K562 (cell line): ENCODE measurements at regions not wholly inside any gene's neighbourhood (a gene's known extent, or its start where the extent isn't known, plus 50 kb on each side); places are given as distances from the start of the nearest gene placed in this dataset.

ENCODE experiments used
- ATAC-seq: fragments of 200-7000 bp; cut with Tn5 transposase; 3 replicates; pipeline ENCODE4 v1.9.1; 2020; ENCODE audit warnings: moderate library complexity
- BruUV-seq: library from RNA; stranded (reverse); fragments of 400-500 nt; replicated peaks from 2 replicates; lab custom pipeline; 2021; lab: Mats Ljungman, UMichigan
- CTCF ChIA-PET: fragments of 300-600 bp; formaldehyde crosslinking; extraction: SDS; loops from one replicate; lab custom pipeline; 2021; ENCODE audit warnings: low intra/inter-chr PET ratio; lab: Yijun Ruan, JAX
- POLR2A ChIA-PET: fragments of 300-600, 350-650 bp; sonication (Branson Sonifier 250); formaldehyde crosslinking; extraction: SDS; loops from one replicate; lab custom pipeline; 2021; ENCODE audit warnings: antibody characterized with exemption, inconsistent platforms; lab: Yijun Ruan, JAX
- DNase-seq, 4 experiments: peaks; one replicate each; pipeline versions ENCODE4 v3.0.0 to v3.0.0-alpha.2; 2011 to 2018; ENCODE audit warnings: low spot score in 3 of 4, mixed read lengths in 3 of 4; ENCODE audit errors: extremely low read depth in 1 of 4
- FAIRE-seq: peaks from 2 replicates; lab custom pipeline; 2011; peaks lifted over from hg19 to GRCh38; lab: Jason Lieb, UNC
- H2AFZ ChIP-seq: 2 replicates; pipeline ENCODE4 v1.6.0; 2011; ENCODE audit warnings: low read depth, low read length, control low read depth, inconsistent platforms
- H3K27ac ChIP-seq: fragments of 200-600 bp; 3 replicates; pipeline ENCODE4 v1.8.0; 2011; ENCODE audit warnings: low read depth, mild to moderate bottlenecking, control low read depth, inconsistent platforms, low read length, moderate library complexity, mixed read lengths; ENCODE audit errors: extremely low read depth
- H3K27me3 ChIP-seq, 2 experiments: fragments of 300-600 bp in 1 of 2; 2 replicates in 1 of 2; 3 replicates in 1 of 2; pipeline versions ENCODE4 v1.6.0 to v1.8.0; 2011; ENCODE audit warnings: inconsistent platforms in 2 of 2, low read length in 2 of 2, mild to moderate bottlenecking in 1 of 2, mixed read lengths in 1 of 2, moderate library complexity in 1 of 2; ENCODE audit not compliant: control insufficient read depth in 2 of 2, insufficient read depth in 2 of 2
- H3K36me3 ChIP-seq: fragments of 300-600 bp; 3 replicates; pipeline ENCODE4 v1.8.0; 2011; ENCODE audit warnings: mild to moderate bottlenecking, low read length, inconsistent platforms; ENCODE audit not compliant: control insufficient read depth, insufficient read depth
- H3K4me1 ChIP-seq, 2 experiments: fragments of 200-600 bp in 1 of 2; replicated peaks in 1 of 2; 2 replicates in 1 of 2; 3 replicates in 1 of 2; pipeline versions ENCODE4 v1.5.1 to v1.8.0; 2011; ENCODE audit warnings: inconsistent platforms in 2 of 2, low read length in 2 of 2, mild to moderate bottlenecking in 1 of 2, mixed read lengths in 1 of 2, moderate library complexity in 1 of 2; ENCODE audit not compliant: control insufficient read depth in 2 of 2, insufficient read depth in 2 of 2
- H3K4me2 ChIP-seq: 2 replicates; pipeline ENCODE4 v1.6.1; 2011; ENCODE audit warnings: low read length, control low read depth, inconsistent platforms, mixed read lengths; ENCODE audit not compliant: insufficient read depth
- H3K4me3 ChIP-seq: fragments of 200-600 bp; sonication (generic), shearing (Covaris generic); 2 replicates; pipeline ENCODE4 v1.5.1; 2016; ENCODE audit warnings: control low read depth, inconsistent platforms
- H3K79me2 ChIP-seq: fragments of 200-600 bp; 3 replicates; pipeline ENCODE4 v1.8.0; 2011; ENCODE audit warnings: low read length, inconsistent platforms; ENCODE audit not compliant: control insufficient read depth, insufficient read depth
- H3K9ac ChIP-seq, 2 experiments: 2 replicates each; pipeline versions ENCODE4 v1.6.0 to v1.6.1; 2011; ENCODE audit warnings: low read depth in 2 of 2, low read length in 2 of 2, control low read depth in 1 of 2, inconsistent platforms in 1 of 2, mild to moderate bottlenecking in 1 of 2, mixed read lengths in 1 of 2; ENCODE audit not compliant: insufficient read depth in 1 of 2
- H3K9me1 ChIP-seq: one replicate; pipeline ENCODE4 v1.6.0; 2011; ENCODE audit warnings: inconsistent platforms, mild to moderate bottlenecking, low read length, moderate library complexity; ENCODE audit not compliant: control insufficient read depth, insufficient read depth
- H3K9me3 ChIP-seq: replicated peaks from 2 replicates; pipeline ENCODE4 v1.5.1; 2011; ENCODE audit warnings: low read depth, low read length, inconsistent platforms; ENCODE audit not compliant: control insufficient read depth, insufficient read depth
- H4K20me1 ChIP-seq: replicated peaks from 2 replicates; pipeline ENCODE4 v1.6.1; 2011; ENCODE audit warnings: low read length, inconsistent platforms, mixed read lengths; ENCODE audit not compliant: control insufficient read depth, insufficient read depth
- NFIC ChIP-seq: fragments of 450-650 bp; IDR thresholded peaks from 2 replicates; pipeline ENCODE4 v1.6.1; 2017; ENCODE audit warnings: mild to moderate bottlenecking, inconsistent platforms
- ZNF146 ChIP-seq: IDR thresholded peaks from one replicate; pipeline ENCODE4 v1.6.1; 2018; ENCODE audit warnings: missing compliant biosample characterization; ENCODE audit not compliant: unreplicated experiment
- ZNF24 ChIP-seq: fragments of 450-650 bp; IDR thresholded peaks from 2 replicates; pipeline ENCODE4 v1.6.1; 2016
- whole genome bisulfite sequencing: fragments of 100-300 bp; shearing (Covaris generic); methylation state at CpG from one replicate; pipeline ENCODE4 v1.1.6; 2016; ENCODE audit warnings: low coverage, mixed read lengths; ENCODE audit not compliant: insufficient coverage; ENCODE audit errors: missing lambda C conversion rate; 5-methylcytosine and 5-hydroxymethylcytosine counted together
- in situ Hi-C: fragments of 300-500 bp; cut with MboI; formaldehyde crosslinking; loops from 4 replicates; pipeline ENCODE4 v1.15.0; 2018; ENCODE audit warnings: inconsistent platforms, mixed read lengths
- intact Hi-C: fragments of 100-400 bp; cut with micrococcal nuclease; formaldehyde crosslinking; loops from 2 replicates; pipeline ENCODE4 v1.14.2; 2022
- TF ChIP-seq, protein P1 (sequence below): fragments of 250-450 bp; sonication (Bioruptor Pico); IDR thresholded peaks from 2 replicates; pipeline ENCODE4 v1.4.0; 2020; ENCODE audit warnings: mild to moderate bottlenecking, moderate library complexity, borderline replicate concordance
- TF ChIP-seq, protein P2 (sequence below): fragments of 250-450 bp; sonication (Bioruptor Pico); IDR thresholded peaks from 2 replicates; pipeline ENCODE4 v1.4.0; 2020

DNA sequence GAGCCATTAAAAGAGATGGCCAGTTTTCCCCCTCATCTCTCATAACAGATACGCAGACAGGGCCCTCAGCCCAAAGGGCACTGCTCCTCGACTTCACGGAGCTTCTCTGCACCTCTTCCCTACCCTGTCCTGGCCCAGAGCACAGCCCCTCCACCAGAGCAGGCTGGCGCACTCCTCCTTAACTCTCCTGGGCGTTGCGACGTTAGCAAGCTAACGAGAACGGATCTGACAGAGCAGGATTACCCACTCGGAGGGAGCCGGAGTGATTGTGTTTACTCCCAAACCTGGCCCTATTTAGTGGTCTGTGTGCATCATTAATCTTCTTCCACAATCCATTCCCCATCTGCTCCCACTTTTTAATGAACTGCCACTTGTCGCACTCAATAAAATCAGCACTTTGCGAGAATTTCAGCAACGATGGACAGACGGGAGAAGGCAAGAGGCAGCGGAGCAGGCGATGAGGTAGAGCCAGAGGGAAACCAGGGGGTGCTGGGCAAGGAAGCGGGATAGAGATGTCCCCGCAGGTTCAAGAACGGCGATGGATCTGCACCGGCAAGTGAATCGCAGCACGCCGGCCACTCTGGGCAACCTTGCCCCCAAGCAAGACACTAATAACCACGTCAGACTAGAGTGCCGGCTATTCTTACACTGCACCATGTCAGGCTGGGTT lies 159.4 kb downstream of the BUD13 start:
- in situ Hi-C loops, result no loop called here
- ATAC-seq, result no peak; the same call in 2 of the 3 replicates
- no peaks in the 10 kb centered on the region for H3K9me3 ChIP-seq
- no TSS peak for BruUV-seq
- TF ChIP-seq ZNF24, result no peak
- TF ChIP-seq, all 486 proteins: peak for 0
- no peaks in the 10 kb centered on the region for H3K9me1 ChIP-seq
- ChIA-PET POLR2A (interaction anchor here (0.6 kb wide), 1 partner anchor 544 kb away, joined by 3 read pairs; no protein-coding TSS in a partner anchor), CTCF (no interaction called here)
- no peaks in the 10 kb centered on the region for H3K36me3 ChIP-seq
- intact Hi-C loops, result no loop called here
- FAIRE-seq (no peak), DNase-seq (no peak)
- H3K27me3 ChIP-seq, result peaks cover 8 to 35% of the 10 kb centered on the region in 2 experiments; a peak in 3 of 5 replicates
- no peak overlapping the region for H3K4me3 ChIP-seq
- H4K20me1 ChIP-seq, result peaks cover 8% of the 10 kb centered on the region; the same call in 1 of the 2 replicates
- H3K4me1 ChIP-seq, result no peaks in the 10 kb centered on the region; a peak in 1 of 5 replicates
- under 1% methylated on average over 26 of the region's 27 CpGs for WGBS
- H2AFZ ChIP-seq, result no peak overlapping the region
- no peak overlapping the region for H3K9ac ChIP-seq
- no peaks in the 10 kb centered on the region for H3K79me2 ChIP-seq
- no peak overlapping the region for H3K27ac ChIP-seq
- H3K4me2 ChIP-seq, result no peak overlapping the region

DNA sequence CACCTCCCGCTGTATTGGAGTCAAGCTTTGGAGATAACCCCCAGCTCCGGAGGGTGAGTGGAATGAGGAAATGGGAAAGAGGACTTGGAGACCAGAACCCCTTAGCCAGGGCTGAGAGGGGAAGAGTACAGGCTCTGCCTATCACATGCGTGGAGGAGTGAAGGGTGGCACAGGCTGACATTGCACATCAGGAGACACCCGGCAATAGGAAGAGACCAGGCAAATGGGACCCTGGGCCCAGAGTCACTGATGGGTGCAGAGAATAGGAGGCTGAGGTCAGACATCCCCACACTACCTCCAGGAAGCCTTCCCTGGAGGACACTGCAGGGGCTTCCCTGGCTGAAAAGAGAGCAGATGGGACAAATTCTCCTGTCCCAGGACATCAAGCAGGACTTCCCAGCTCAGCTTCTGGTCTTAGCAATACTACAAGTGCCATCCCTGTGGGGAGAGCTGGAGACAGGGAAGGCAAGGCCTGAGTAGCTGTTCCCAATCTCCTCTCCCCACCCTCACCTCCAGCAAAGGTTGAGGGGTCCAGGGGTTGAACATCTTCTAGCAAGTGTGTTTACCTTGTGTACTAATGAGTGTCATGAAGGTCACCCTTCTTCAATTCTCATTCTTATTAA lies 160.7 kb downstream of the BUD13 start:
- ChIA-PET POLR2A (interaction anchor here (1.0 kb wide), 1 partner anchor 26 kb away, joined by 3 read pairs; no protein-coding TSS in a partner anchor), CTCF (no interaction called here)
- Histone ChIP-seq H3K27ac (no peak overlapping the region), H3K4me2 (no peak overlapping the region), H3K4me3 (no peak overlapping the region), H3K4me1 (no peaks in the 10 kb centered on the region; a peak in 1 of 5 replicates), H3K79me2 (no peaks in the 10 kb centered on the region), H4K20me1 (peaks cover 8% of the 10 kb centered on the region; the same call in 1 of the 2 replicates), H2AFZ (no peak overlapping the region), H3K9me3 (no peaks in the 10 kb centered on the region), H3K27me3 (peaks cover 8 to 35% of the 10 kb centered on the region in 2 experiments; a peak in 3 of 5 replicates), H3K36me3 (no peaks in the 10 kb centered on the region), H3K9me1 (no peaks in the 10 kb centered on the region), H3K9ac (no peak overlapping the region)
- BruUV-seq, result no TSS peak
- WGBS, result 2% methylated on average over 4 of the region's 4 CpGs
- DNase-seq, result no peak
- in situ Hi-C loops, result no loop called here
- intact Hi-C loops, result no loop called here
- FAIRE-seq, result no peak
- ATAC-seq, result no peak
- TF ChIP-seq ZNF146 (CRISPR knock-in tag) (no peak), NFIC (no peak)
- TF ChIP-seq, protein P1, sequence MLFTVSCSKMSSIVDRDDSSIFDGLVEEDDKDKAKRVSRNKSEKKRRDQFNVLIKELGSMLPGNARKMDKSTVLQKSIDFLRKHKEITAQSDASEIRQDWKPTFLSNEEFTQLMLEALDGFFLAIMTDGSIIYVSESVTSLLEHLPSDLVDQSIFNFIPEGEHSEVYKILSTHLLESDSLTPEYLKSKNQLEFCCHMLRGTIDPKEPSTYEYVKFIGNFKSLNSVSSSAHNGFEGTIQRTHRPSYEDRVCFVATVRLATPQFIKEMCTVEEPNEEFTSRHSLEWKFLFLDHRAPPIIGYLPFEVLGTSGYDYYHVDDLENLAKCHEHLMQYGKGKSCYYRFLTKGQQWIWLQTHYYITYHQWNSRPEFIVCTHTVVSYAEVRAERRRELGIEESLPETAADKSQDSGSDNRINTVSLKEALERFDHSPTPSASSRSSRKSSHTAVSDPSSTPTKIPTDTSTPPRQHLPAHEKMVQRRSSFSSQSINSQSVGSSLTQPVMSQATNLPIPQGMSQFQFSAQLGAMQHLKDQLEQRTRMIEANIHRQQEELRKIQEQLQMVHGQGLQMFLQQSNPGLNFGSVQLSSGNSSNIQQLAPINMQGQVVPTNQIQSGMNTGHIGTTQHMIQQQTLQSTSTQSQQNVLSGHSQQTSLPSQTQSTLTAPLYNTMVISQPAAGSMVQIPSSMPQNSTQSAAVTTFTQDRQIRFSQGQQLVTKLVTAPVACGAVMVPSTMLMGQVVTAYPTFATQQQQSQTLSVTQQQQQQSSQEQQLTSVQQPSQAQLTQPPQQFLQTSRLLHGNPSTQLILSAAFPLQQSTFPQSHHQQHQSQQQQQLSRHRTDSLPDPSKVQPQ, result no peak
- TF ChIP-seq, protein P2, sequence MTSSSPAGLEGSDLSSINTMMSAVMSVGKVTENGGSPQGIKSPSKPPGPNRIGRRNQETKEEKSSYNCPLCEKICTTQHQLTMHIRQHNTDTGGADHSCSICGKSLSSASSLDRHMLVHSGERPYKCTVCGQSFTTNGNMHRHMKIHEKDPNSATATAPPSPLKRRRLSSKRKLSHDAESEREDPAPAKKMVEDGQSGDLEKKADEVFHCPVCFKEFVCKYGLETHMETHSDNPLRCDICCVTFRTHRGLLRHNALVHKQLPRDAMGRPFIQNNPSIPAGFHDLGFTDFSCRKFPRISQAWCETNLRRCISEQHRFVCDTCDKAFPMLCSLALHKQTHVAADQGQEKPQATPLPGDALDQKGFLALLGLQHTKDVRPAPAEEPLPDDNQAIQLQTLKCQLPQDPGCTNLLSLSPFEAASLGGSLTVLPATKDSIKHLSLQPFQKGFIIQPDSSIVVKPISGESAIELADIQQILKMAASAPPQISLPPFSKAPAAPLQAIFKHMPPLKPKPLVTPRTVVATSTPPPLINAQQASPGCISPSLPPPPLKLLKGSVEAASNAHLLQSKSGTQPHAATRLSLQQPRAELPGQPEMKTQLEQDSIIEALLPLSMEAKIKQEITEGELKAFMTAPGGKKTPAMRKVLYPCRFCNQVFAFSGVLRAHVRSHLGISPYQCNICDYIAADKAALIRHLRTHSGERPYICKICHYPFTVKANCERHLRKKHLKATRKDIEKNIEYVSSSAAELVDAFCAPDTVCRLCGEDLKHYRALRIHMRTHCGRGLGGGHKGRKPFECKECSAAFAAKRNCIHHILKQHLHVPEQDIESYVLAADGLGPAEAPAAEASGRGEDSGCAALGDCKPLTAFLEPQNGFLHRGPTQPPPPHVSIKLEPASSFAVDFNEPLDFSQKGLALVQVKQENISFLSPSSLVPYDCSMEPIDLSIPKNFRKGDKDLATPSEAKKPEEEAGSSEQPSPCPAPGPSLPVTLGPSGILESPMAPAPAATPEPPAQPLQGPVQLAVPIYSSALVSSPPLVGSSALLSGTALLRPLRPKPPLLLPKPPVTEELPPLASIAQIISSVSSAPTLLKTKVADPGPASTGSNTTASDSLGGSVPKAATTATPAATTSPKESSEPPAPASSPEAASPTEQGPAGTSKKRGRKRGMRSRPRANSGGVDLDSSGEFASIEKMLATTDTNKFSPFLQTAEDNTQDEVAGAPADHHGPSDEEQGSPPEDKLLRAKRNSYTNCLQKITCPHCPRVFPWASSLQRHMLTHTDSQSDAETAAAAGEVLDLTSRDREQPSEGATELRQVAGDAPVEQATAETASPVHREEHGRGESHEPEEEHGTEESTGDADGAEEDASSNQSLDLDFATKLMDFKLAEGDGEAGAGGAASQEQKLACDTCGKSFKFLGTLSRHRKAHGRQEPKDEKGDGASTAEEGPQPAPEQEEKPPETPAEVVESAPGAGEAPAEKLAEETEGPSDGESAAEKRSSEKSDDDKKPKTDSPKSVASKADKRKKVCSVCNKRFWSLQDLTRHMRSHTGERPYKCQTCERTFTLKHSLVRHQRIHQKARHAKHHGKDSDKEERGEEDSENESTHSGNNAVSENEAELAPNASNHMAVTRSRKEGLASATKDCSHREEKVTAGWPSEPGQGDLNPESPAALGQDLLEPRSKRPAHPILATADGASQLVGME (CRISPR knock-in tag), result no peak
